NCI-H226 (cell line): ENCODE measurements at regions not wholly inside any gene's neighbourhood (a gene's known extent, or its start where the extent isn't known, plus 50 kb on each side); places are given as distances from the start of the nearest gene placed in this dataset.
A peak's percentile ranks its signal among the peaks of the same experiment; 100 is the strongest.
"Not testable (repeated sequence)": the region's sequence is repeated elsewhere in the genome, so short reads cannot be mapped to it uniquely, and the experiment has no call there.

Experiments
- DNase-seq: peaks from one replicate; pipeline ENCODE4 v3.0.0-alpha.2; 2015

DNA sequence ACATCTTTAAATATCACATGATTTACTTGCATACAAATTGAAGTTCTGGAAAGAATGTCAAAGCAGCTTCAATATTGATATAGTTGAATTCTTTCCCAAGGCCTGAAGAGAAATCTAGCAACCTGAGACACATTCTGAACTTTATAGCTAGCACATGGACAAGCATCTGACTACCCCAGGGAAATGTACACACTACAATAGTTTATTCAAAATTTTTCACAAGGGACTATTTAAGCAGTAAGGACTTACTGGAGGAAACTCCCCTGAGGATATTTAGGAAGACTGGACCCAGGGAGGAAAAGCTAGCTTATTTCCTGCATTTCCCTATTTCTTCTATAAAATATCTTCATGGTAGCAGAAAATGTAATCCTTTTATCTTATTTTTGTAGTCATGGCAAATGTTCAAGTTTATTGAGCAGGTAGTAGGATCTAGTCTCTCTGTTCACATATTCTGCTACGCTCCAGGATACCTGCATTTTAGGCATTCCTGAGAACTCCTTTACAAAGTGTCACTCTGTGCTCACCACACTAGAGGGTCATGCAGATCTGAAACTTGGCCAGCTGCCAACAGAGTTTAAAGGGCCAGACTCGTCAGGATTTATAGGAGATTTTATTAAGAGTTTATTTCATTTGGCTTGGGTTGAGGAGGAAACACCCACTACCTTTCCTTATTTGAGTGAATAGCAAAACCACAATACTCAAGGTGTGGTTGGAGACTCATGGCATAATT, 348.4 kb upstream of the FTMT start:
- DNase-seq: no peak

DNA sequence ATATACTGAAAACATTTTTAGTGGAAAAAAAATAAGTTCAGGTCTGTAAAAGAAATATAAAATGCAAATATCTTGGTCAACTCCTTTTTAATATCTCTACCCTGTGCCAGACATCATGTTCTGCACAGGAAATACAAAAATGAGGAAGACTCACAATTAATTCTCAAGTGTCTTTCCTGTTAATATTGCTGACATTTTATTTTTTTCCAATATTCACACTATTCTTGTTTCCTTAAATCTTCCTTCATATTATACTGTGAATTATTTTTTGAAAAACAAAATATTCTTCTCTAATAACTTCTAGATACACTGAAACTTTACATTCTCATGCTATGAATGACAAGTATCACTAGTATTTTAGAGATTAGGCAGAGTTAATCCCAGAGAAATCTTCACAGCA, 334.7 kb upstream of the FTMT start:
- no peak for DNase-seq

DNA sequence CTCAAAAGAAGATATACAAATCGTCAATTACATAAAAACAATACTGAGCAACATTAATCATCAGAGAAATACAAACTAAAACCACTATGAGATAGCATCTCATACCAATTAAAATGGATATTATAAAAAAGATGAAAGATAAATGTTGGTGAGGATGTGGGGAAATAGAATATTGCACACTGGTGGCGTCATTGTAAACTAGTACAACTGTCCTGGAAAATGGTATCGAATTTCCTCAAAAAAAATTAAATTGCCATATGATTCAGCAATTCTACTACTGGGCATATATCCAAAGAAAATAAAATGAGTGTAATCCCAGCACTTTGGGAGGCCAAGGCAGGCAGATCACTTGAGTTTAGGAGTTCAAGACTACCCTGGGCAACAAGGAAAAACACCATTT, 326.0 kb upstream of the FTMT start:
- no peak for DNase-seq

DNA sequence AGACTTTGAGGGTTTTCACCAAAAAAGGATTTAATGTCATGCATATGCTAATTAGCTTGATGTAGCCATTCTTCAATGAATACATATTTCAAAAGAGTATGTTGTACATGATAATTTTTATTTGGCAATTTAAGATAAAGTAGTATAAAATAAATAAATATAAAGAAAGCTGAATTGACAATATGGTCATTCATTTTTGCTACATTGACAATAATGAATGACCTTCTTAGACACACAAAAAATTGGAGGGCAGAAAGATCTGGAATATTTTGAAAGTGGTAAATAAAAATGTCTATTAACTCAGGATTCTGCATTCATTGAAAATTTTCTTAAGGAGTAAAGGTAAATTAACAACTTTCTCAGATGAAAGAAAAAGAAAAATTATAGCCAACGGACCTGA, 324.8 kb upstream of the FTMT start:
- DNase-seq: no peak

DNA sequence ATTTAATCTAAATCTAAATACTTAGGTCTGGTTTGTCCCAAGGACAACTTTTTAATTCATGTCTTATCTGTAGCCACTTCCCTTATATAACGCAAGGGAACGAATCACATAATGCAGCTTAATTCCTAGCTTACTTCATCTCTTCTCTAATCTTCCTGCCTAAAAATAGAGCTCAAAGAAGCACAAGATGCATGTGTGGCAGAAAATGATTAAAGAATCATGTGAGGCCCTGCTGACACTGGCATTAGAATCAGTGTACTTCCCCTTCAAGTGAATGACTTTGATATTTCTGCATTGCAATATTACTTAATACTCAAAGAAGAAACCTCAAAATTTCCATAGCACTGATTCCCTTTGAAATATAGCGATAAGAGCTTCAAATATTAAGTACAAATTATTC, 317.9 kb upstream of the FTMT start:
- no peak for DNase-seq

DNA sequence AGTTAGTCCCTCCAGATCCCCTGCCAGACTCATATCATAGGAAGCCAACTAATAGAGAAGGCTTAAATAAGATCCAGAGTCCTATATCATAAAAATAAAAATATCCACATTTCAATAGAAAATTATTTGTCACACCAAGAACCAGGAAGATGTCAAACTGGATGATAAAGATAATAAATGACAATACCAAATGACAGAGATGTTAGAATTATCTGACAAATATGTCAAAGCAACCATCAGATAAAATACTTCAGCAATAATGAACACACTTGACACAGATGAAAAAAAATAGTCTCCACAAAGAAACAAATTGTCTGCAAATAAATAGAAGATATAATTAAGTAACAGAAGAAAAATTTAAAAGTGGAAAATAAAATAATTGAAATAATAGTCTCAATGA, 300.7 kb upstream of the FTMT start:
- DNase-seq: no peak

DNA sequence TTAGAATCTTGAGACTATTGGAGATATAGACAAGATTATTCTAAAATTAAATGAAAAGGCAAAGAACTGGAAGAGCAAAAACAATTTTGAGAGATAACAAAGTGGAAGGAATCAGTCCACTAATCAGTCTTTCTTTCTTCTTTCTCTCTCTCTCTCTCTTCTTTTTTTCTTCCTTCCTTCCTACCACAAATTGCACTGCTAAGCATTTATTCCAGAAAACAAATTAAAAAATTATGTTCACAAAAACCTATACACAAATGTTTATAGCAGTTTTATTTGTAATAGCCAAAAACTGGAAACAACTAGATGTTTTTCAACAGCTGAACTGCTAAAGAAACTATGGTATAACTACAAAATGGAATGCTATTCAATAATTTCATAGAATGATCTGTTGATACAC, 291.9 kb upstream of the FTMT start:
- DNase-seq: no peak

DNA sequence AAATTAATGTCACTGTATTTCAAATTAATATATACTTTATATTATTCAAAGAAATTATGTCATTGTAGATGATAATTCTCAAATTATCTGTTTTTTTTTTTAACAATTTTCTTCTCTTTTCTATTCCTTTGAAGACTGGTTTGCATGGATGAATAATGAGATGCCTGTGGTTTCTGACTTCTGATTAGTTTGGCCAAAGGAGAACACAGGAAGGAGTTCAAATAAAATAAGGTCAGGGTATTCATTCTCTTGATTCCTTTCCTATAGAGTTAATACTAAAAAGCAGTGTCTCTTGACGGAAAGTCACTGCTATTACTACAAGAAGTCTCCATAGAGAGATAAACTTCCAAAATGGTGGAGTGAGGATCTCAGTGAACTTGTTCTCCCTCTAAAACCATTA, 279.6 kb upstream of the FTMT start:
- DNase-seq: no peak

DNA sequence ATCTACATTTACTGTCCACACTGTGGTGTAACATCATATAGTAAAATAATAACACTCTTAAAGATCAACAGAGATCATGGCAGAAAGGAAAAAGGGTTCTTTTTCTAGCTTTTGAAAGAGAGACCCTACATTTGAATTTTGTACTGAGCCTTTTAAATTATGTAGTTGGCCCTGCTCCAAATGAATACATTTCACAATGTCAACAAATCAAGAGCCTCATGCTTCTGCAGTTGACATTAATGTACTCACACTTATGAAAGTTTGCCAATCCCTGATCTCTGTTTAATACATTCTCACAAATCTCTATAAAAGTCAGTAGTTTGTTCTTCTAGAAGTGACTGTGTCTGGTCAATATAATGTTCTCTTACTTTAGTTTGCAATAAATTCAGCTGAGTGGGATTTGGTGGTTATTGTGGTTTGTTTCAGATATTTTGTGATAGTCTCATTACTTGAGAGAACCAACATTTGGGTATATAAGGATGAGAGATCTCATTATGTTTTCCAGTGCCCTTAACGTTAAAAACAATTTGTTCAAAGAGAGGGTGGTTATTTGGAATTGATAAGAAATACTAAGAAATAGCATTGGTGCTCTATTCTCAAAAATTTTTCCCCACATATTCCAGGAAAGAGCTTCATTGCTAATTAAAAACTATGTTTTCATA, 277.8 kb upstream of the FTMT start:
- DNase-seq: no peak

DNA sequence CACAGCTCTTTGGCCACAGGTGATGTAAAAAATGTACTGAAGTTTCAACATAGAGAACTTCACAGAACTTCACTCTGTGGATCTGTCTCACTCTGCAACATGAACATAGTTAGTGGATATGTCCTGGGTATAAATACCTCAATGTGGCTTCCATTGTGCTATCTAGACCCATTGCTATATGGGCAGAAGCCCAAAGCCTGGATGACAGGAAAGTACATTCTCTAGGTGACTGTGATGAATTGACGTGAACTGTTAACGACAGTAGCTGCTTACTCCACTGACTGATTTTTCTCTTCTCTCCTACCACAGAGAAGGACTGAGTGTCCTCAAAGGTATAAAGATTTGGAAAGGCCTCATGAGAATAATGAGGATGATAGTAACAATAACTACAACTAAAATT, 270.1 kb upstream of the FTMT start:
- DNase-seq: no peak

DNA sequence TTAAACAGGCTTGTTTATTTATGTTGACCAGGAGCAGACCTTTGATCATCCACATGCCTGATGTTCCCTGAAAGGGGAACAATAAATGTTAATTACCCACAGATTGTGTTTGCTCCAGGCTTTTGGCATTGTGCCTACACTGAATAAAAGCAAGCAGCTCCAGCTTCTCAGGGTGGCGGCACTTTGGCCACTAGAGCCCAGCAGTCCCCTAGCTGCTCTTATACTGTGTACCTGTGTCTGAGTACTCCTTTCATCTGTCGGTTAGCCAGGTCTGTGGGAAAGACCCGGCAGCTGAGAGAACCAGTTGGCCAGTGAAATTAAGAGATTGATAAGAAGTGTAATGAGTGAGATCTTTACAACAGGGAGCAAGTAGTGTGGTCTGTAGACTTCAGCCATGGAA, 254.8 kb upstream of the FTMT start:
- DNase-seq: no peak

DNA sequence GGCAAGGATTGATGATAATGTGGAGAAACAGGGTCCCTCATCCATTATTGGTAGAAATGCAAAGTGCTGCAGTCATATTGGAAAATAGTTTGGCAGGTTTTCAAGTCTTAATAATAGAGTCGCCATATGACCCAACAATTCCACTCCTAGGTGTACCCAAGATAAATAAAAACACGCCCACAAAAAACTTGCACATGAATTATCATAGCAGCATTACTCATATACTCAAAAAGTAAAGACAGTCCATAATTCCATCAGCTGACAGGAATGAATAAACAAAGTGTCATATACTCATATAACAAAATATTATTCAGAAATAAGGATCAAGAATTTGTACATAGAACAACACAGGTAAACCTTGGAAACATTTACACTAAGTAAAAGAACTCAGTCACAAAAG, 242.9 kb upstream of the FTMT start:
- no peak for DNase-seq

DNA sequence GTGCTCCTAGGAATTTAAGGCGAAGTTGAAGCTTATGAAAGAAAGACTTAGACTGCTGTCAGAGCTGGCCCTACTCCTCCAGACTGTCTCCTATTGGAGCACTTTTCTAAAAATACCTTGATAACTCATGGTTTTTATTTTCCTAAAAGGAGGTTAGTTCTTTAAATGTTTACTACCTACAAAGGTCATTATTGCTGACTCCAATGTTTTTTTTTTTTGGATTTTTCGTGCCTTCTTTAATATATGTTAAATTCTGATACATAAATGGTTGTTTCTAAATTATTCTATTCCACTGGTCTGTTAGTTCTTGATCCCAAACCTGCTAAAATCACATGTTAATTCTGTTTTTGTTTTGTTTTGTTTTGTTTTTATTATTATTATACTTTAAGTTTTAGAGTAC, 227.6 kb upstream of the FTMT start:
- DNase-seq: no peak

DNA sequence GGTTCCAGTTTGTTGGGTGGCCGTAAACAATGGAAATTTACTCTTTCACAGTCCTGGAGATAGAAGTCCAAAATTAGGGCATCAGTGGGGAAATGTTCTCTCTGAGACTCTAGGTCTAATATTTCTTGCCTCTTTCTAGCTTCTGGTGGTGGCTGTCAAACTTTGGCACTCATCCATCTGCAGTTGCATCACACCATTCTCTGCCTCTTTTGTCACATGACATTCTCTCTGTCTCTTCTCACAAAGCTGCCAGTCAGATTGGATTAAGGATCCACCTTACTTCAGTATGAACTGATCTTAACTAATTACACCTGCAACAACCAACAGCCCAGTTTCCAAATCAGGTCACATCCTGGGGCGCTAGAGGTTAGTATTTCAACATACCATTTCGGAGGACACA, 222.9 kb upstream of the FTMT start:
- DNase-seq: no peak

DNA sequence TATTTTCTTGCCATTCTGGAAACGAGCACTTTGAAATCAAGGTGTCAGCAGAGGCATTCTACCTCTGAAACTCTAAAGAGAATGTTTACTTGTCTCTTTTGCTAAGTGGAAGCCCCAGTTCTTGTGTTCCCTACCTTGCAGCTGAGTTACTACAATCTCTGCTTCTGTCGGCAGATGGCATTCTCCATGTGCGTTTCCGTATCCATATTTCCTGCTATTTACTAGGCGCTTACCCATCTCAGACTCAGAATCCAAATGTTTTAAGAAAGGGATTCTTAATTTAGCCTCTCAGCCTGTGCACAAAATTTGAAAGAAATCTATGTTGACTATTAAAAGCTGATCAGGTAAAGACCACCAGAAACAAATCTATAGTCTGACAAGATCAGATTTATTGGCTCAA, 221.3 kb upstream of the FTMT start:
- DNase-seq: no peak

DNA sequence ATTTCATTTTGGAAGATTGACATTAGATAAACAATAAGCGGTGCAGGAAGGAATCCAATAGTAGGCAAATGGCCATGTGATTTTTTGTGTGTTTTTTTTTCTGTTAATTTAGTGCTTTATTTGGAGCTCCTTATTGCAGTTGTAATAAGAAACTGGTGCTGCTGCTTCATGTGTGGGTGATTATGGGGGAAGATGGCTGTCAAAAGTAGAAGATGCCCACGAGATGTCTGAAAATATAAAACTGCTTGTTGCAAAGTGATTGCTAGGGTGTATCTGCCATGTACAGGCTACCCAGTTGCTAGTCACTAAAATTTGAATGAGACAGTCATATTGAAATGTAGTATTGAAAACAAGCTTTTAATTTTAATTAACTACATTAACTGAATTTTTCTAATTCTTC, 216.7 kb upstream of the FTMT start:
- DNase-seq: no peak

DNA sequence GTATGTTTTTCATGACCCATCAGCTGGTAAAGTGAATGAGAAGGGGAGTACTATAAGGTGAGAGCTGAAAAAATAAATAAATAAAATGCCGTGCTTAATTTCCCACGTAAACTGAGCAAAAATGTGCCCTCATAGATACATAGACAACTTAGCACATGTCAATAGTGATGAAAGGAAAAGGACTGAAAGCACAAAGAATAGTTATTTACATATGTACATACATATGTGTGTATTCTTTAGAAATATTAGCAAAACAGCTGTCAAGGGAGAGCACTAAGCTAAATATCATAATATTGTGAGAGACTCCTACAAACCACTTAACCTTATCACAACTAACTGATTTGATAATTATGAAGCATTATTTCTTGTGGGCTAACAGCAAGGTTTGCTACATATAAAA, 213.6 kb upstream of the FTMT start:
- DNase-seq: no peak

DNA sequence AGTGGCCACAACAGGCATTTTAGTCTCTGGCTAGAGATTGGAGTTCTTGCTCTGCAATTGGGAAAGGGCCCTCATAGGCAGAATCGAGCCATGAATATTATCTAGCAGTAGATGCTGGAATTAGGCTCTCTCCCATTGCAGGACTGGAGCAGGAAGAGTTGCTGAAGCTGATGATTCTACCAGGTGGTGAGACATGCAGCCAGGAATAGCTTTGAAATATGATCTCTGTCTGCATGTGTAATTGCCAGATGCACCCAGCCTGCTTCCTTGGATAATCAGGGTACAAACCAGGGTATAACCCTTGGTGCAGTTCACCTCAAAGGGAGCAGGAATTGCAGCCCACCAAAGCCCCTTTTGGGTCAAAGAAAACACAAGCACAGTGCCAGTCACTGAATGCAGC, 211.4 kb upstream of the FTMT start:
- DNase-seq: no peak

DNA sequence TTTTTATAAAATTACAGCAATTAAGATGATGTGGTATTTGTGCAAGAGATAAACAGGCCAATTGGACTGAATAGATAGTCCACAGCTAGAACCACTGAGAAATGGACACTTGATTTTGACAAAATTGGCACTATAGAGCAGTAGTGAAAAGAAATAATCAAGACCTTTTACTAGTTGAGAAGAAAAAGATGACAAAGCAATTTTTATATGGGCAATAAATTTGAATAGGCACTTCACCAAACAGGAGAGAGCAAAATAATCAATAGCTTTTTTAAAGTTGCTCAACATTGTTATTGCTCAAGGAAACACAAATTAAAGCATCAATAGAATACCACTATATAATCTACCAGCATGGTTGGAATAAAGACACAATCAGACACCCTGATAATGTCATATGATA, 193.5 kb upstream of the FTMT start:
- no peak for DNase-seq

DNA sequence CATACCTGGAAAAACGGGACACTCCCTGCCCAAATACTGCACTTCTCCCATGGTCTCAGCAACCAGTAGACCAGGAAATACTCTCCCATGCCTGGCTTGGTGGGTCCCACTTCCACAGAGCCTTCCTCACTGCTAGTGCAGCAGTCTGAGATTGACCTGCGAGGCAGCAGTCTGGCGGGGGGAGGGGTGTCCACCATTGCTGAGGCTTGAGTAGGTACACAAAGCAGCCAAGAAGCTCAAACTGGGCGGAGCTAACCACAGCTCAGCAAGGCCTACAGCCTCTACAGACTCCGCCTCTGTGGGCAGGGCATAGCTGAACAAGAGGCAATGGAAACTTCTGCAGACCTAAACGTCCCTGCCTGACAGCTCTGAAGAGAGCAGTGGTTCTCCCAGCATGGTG, 191.5 kb upstream of the FTMT start:
- no peak for DNase-seq

DNA sequence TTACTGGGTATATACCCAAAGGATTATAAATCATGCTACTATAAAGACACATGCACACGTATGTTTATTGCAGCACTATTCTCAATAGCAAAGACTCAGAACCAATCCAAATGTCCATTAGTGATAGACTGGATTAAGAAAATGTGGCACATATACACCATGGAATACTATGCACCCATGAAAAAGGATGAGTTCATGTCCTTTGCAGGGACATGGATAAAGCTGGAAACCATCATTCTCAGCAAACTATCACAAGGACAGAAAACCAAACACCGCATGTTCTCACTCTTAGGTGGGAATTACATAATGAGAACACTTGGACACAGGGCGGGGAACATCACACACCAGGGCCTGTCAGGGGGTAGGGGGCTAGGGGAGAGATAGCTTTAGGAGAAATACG, 186.1 kb upstream of the FTMT start:
- not testable (repeated sequence) for DNase-seq

DNA sequence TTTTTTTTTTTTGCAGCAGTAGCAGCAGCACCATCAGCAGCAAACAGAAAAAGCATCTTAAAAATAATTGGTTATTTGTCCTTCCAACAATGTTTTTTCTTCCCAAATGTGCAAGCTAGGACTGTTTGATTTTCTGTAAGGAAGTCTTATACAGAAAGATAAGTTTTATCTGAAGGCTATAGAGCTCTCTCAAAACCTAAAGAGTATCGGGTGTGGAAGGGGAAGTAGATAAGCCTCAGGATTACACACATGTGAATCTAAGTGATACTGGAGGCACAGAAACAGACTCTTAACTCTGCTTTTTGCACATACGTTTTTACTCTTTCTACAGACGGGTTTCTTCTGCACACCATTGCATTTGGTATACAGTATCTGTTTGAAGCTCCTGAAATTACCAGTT, 184.4 kb upstream of the FTMT start:
- no peak for DNase-seq

DNA sequence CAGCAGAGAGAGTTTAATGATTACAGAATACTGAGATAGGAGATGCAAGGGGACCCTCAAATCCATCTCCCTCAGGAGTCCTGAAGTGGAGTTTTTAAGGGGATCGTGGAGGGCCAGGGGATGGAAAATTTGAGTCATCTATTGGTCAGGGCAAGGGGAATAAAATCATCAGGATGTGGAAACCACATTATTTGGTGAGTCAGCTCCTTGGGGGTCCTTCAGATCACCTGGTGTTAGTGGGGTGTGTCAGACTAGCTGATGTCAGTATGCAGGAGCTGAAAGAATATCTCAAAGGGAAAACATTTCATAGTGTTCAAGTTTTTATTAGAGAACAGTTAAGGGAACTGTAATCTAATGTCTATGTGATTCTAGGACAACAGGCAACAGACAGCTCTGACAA, 183.0 kb upstream of the FTMT start:
- peak; percentile 59 for DNase-seq

DNA sequence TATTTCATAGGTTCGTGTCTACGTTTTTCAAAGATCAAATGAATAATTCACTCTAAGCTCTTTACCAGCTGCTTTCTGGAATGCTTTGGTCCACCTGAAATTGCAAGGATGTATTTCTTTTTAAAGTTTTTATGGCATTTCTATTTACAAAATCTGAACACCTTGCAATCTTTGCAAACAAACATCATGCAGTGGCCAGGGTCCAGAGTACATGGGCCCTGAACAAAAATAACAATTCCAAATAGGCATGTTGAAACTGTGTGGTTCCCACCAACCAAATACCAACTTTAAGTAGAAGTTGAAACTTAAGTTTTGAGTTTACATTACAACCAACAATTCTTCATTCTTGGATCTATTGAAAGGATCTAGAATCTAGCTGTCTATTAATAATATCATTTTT, 180.1 kb upstream of the FTMT start:
- no peak for DNase-seq

DNA sequence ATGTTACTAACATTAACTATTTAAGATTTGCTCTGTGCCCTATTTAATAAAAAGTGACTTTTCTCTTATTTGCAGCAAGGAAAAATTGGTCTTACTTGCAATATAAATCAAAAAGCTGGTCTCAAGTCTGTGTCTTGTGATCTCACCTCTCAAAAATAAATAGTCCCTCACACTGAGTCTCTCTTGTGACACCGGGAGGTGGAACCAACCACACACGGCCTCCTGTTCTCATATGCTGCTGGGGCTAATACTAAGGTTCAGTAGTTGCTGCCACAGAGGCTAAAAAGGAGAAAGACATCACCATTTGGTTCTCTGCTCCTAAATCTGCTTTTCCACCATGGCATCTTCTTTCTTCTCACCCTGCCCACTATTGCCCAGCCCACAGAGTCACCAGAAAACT, 175.8 kb upstream of the FTMT start:
- DNase-seq: no peak
